GM18873 (cell line): ENCODE measurements at regions not wholly inside any gene's neighbourhood (a gene's known extent, or its start where the extent isn't known, plus 50 kb on each side); places are given as distances from the start of the nearest gene placed in this dataset.
"Not testable (repeated sequence)": the region's sequence is repeated elsewhere in the genome, so short reads cannot be mapped to it uniquely, and the experiment has no call there.

ENCODE experiments used
- ATAC-seq: cut with Tn5 transposase; IDR thresholded peaks from one replicate; pipeline ENCODE4 v1.9.1; 2021; ENCODE audit warnings: mild to moderate bottlenecking, moderate library complexity, moderate number of reproducible peaks; ENCODE audit not compliant: unreplicated experiment, low FRiP score

GRCh38 chr5:29169886-29170285 is 2023.6 kb upstream of the CDH6 start:
- ATAC-seq = no peak

- ATAC-seq = no peak
These were observed 2031.2 kb upstream of the CDH6 start for GRCh38 chr5:29162297-29162696.

- no peak for ATAC-seq
These were observed 2031.8 kb upstream of the CDH6 start for GRCh38 chr5:29161399-29162291.

DNA sequence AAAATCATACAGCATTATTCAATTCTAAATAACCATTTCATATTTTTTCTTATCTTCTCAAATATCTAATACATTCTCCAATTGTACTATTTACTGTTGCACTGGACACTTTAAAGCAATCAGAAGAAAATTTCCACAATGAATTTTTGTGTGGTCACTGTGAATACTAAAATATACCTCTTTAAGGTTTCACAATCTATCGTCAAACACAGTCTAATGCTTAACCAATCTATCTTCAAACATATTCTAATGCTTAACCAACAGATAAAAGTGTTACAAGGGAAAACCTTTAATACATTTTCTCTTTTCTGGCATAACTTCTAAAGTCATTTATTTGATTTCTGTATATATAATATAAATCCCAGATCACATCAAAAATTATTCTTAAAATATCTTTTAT is 2035.5 kb upstream of the CDH6 start:
- ATAC-seq = no peak

- ATAC-seq = no peak
These were observed 2042.6 kb upstream of the CDH6 start for GRCh38 chr5:29150840-29151239.

DNA sequence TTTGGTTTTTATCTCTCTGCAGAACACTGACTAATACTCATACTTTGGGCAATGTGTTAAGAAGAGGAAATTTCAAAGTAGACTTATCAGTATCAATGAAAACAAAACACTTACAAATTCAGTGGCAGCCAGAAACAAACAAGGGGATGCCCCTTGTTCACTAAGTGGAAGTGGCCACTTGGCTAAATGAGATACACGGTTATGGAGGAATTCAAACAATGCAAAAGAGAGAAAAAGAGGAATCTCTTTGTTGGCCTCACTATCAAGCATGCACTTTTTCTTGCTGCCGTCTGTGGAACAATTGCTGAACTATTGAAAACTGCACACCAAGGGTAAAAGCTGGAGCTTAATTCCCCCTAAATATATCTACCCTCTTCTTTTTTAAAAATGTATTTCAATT is 2044.9 kb upstream of the CDH6 start:
- no peak for ATAC-seq

GRCh38 chr5:29148073-29148472 is 2045.4 kb upstream of the CDH6 start:
- no peak for ATAC-seq

- ATAC-seq = no peak
These were observed 2050.2 kb upstream of the CDH6 start for GRCh38 chr5:29143266-29143665.

- ATAC-seq = no peak
These were observed 2059.1 kb upstream of the CDH6 start for GRCh38 chr5:29134418-29134817.

- ATAC-seq = no peak
These were observed 2062.2 kb upstream of the CDH6 start for GRCh38 chr5:29131285-29131684.

GRCh38 chr5:29130786-29131185 is 2062.7 kb upstream of the CDH6 start:
- ATAC-seq = no peak

DNA sequence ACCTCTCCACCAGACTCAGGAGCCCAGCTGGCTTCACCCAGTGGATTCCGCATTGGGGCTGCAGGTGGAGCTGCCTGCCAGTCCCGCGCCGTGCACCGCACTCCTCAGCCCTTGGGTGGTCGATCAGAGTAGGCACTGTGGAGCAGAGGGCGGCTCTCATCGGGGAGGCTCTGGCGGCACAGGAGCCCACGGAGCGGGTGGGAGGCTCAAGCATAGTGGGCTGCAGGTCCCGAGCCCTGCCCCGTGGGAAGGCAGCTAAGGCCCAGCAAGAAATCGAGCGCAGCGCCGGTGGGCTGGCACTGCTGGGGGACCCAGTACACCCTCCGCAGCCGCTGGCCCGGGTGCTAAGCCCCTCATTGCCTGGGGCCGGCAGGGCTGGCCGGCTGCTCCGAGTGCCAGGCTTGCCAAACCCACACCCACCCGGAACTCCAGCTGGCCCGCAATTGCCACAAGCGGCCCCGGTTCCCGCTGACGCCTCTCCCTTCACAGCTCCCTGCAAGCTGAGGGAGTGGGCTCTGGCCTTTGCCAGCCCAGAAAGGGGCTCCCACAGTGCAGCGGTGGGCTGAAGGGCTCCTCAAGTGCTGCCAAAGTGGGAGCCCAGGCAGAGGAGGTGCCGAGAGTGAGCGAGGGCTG is 2065.8 kb upstream of the CDH6 start:
- not testable (repeated sequence) for ATAC-seq

DNA sequence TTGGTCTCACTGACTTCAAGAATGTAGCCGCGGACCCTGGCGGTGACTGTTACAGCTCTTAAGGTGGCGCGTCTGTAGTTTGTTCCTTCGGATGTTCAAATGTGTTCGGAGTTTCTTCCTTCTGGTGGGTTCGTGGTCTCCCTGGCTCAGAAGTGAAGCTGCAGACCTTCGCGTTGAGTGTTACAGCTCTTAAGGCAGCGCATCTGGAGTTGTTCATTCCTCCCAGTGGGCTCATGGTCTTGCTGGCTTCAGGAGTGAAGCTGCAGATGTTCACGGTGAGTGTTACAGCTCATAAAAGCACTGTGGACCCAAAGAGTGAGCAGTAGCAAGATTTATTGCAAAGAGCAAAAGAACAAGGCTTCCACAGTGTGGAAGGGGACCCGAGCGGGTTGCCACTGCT is 2067.0 kb upstream of the CDH6 start:
- ATAC-seq = not testable (repeated sequence)

DNA sequence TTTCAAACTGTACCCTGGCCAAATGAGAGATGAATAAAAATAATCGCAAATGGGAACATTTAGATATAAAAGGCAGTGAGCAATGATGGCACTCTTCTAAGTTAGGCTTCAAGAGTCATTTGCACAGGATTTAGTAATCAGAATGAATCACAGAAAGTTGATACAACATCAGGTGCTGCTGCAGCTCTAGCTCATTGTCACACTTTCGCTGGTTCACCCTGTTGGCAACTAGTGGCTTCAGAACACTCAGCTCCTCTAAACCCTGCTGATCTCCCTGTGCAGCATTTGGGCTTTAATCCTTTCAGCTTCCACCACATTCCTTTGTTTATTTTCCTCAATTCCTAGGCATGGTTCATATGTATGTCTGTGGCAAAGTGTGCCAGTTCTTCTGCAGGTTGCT is 2071.2 kb upstream of the CDH6 start:
- no peak for ATAC-seq

GRCh38 chr5:29114331-29114768 is 2076.0 kb upstream of the CDH9 start:
- ATAC-seq = no peak

- no peak for ATAC-seq
These were observed 2075.1 kb upstream of the CDH9 start for GRCh38 chr5:29113516-29113915.

DNA sequence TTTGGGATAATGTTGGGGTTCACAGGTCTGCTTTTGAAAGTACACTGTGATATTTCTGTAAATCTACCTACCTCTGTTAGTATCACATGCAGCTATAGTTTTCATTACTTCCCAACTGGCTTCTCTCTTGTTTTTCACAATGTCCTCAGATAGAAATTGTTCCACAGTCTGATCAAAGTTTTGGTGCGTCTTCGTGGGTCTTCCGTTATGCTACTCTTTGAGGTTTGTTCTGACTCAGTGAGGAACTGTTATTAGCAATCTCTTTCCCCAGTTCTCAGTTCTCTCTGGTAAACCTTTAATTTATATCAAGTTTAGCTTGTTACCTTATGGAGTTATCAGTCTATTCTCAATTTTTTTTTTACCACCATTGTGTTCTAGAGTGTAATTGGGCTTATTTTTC is 2061.2 kb upstream of the CDH9 start:
- no peak for ATAC-seq

DNA sequence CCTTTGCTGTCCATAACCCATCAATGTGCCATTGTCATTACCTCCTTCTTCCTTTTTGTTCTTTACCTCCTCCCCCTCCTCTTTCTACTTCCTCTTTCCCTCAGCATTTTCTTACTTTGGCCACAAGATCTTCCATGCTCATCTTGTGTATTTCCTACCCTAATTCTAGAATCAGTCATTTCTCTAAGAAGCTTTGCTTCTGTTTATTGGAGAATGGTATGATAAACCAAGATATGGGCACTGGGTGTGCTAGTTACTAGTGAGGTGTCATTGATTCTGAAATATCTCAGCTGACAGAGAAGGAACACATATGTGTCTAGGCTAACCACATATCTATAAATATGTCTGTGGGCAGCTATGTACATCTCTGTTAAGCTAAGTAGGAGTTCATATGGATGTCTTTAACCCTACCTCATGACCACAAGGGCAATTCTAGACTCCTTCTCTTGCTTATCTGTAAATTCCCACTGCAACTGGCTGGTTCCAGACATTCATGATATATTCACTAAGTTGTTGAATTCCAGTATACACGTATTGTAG is 2051.3 kb upstream of the CDH9 start:
- ATAC-seq = no peak

- no peak for ATAC-seq
These were observed 2046.8 kb upstream of the CDH9 start for GRCh38 chr5:29085142-29085541.

GRCh38 chr5:29079771-29080170 is 2041.4 kb upstream of the CDH9 start:
- no peak for ATAC-seq

- no peak for ATAC-seq
These were observed 2039.1 kb upstream of the CDH9 start for GRCh38 chr5:29077451-29077850.

- no peak for ATAC-seq
These were observed 2030.7 kb upstream of the CDH9 start for GRCh38 chr5:29069104-29069402.
